Peyer's patch (tissue), 4 donors: ENCODE measurements at regions not wholly inside any gene's neighbourhood (a gene's known extent, or its start where the extent isn't known, plus 50 kb on each side); places are given as distances from the start of the nearest gene placed in this dataset.
A peak's percentile ranks its signal among the peaks of the same experiment; 100 is the strongest.

ENCODE experiments used
- POLR2A ChIP-seq, 2 donors: fragments of 450-650 bp; IDR thresholded peaks; one replicate each; pipeline ENCODE4 v1.5.1; 2017; ENCODE audit warnings: antibody characterized with exemption in 2 of 2, mild to moderate bottlenecking in 2 of 2, moderate library complexity in 2 of 2
- TF ChIP-seq, protein P1 (sequence below), 6 experiments: fragments of 450-650 bp in 4 of 6; fragments of 200-600 bp in 2 of 6; sonication (generic) in 1 of 6; IDR thresholded peaks; one replicate each; pipeline ENCODE4 v1.5.1; 2017 to 2019; ENCODE audit warnings: antibody characterized with exemption in 6 of 6, mild to moderate bottlenecking in 3 of 6, moderate library complexity in 1 of 6

DNA sequence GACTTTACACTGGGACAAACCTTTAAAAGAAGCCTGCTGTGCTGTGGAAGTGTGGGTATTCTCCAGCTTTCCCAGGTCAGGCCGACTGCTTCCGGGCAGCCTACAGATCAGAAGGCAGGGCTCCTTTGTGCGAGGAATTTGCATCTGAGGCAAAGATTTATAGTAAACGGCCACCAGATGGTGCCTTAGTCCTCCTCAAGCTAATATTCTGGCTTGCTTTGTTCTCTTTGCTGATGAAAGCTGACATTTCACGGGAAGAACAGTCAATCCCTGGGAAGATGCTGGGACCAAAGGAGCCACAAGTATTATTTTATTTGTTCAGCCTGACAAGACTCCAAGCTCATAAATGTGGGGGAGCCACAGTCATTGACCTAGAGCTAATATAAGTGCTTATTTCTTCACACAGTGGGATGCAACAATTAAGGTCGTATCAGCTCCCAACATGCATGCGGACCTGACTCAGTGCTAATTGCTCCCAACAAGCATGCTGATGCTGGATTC lies 120.7 kb upstream of the TRIM2 start:
- TF ChIP-seq POLR2A (IDR thresholded peaks at IDR 0.05): no peak
- TF ChIP-seq, protein P1, sequence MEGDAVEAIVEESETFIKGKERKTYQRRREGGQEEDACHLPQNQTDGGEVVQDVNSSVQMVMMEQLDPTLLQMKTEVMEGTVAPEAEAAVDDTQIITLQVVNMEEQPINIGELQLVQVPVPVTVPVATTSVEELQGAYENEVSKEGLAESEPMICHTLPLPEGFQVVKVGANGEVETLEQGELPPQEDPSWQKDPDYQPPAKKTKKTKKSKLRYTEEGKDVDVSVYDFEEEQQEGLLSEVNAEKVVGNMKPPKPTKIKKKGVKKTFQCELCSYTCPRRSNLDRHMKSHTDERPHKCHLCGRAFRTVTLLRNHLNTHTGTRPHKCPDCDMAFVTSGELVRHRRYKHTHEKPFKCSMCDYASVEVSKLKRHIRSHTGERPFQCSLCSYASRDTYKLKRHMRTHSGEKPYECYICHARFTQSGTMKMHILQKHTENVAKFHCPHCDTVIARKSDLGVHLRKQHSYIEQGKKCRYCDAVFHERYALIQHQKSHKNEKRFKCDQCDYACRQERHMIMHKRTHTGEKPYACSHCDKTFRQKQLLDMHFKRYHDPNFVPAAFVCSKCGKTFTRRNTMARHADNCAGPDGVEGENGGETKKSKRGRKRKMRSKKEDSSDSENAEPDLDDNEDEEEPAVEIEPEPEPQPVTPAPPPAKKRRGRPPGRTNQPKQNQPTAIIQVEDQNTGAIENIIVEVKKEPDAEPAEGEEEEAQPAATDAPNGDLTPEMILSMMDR (IDR thresholded peaks at IDR 0.05): peak in 5 of 6 experiments; percentile 38 to 80 (median 77)
